HG03139 (cell line): ENCODE measurements at regions not wholly inside any gene's neighbourhood (a gene's known extent, or its start where the extent isn't known, plus 50 kb on each side); places are given as distances from the start of the nearest gene placed in this dataset.
A peak's percentile ranks its signal among the peaks of the same experiment; 100 is the strongest.

Source experiments
- ATAC-seq: cut with Tn5 transposase; IDR thresholded peaks from one replicate; pipeline ENCODE4 v1.9.1; 2021; ENCODE audit not compliant: unreplicated experiment

GRCh38 chrX:68930542-68931317 is 101.9 kb downstream of the EFNB1 start:
- ATAC-seq = no peak

- no peak for ATAC-seq
These were observed 100.7 kb downstream of the EFNB1 start for GRCh38 chrX:68929332-68930150.

- ATAC-seq = no peak
These were observed 99.6 kb downstream of the EFNB1 start for GRCh38 chrX:68928401-68928800.

- no peak for ATAC-seq
These were observed 98.4 kb downstream of the EFNB1 start for GRCh38 chrX:68927178-68927577.

GRCh38 chrX:68923147-68923546 is 94.3 kb downstream of the EFNB1 start:
- no peak for ATAC-seq

GRCh38 chrX:68922013-68922412 is 93.2 kb downstream of the EFNB1 start:
- ATAC-seq = no peak

GRCh38 chrX:68920561-68920960 is 91.7 kb downstream of the EFNB1 start:
- ATAC-seq = no peak

- no peak for ATAC-seq
These were observed 90.9 kb downstream of the EFNB1 start for GRCh38 chrX:68919707-68920106.

GRCh38 chrX:68918202-68918601 is 89.4 kb downstream of the EFNB1 start:
- ATAC-seq = no peak

- no peak for ATAC-seq
These were observed 89.0 kb downstream of the EFNB1 start for GRCh38 chrX:68917799-68918198.

- ATAC-seq = no peak
These were observed 88.1 kb downstream of the EFNB1 start for GRCh38 chrX:68916891-68917290.

GRCh38 chrX:68915778-68916177 is 87.0 kb downstream of the EFNB1 start:
- peak; percentile 79 for ATAC-seq

- no peak for ATAC-seq
These were observed 85.7 kb downstream of the EFNB1 start for GRCh38 chrX:68914479-68914946.

- ATAC-seq = no peak
These were observed 84.4 kb downstream of the EFNB1 start for GRCh38 chrX:68913249-68913547.

GRCh38 chrX:68912113-68912512 is 83.3 kb downstream of the EFNB1 start:
- ATAC-seq = no peak

GRCh38 chrX:68910731-68911428 is 82.1 kb downstream of the EFNB1 start:
- no peak for ATAC-seq

GRCh38 chrX:68909945-68910344 is 81.1 kb downstream of the EFNB1 start:
- no peak for ATAC-seq

GRCh38 chrX:68908071-68908470 is 79.2 kb downstream of the EFNB1 start:
- no peak for ATAC-seq

GRCh38 chrX:68902706-68903504 is 74.1 kb downstream of the EFNB1 start:
- no peak for ATAC-seq

GRCh38 chrX:68901519-68901918 is 72.7 kb downstream of the EFNB1 start:
- ATAC-seq = no peak

- no peak for ATAC-seq
These were observed 69.8 kb downstream of the EFNB1 start for GRCh38 chrX:68898598-68898997.
